ENCODE measurements at regions not wholly inside any gene's neighbourhood (a gene's known extent, or its start where the extent isn't known, plus 50 kb on each side); places are given as distances from the start of the nearest gene placed in this dataset.
A peak's percentile ranks its signal among the peaks of the same experiment; 100 is the strongest.

- no peak for ATAC-seq (ENCODE audit: insufficient read depth, low FRiP score)
- H3K4me3 ChIP-seq, result no peak overlapping the region
- DNase-seq, result no peak
- no peak overlapping the region for H3K27ac ChIP-seq (ENCODE audit: low read depth in 1 of 2, low read length in 1 of 2)
- H3K4me1 ChIP-seq (ENCODE audit: control insufficient read depth in 5 of 5, insufficient read depth in 5 of 5, low read length in 5 of 5), result peaks cover 0 to 2% (median 0%) of the 10 kb centered on the region in 5 donors
- H3K36me3 ChIP-seq (ENCODE audit: control insufficient read depth in 4 of 4, insufficient read depth in 4 of 4, low read length in 4 of 4), result no peaks in the 10 kb centered on the region
- no peaks in the 10 kb centered on the region for H3K27me3 ChIP-seq (ENCODE audit: control insufficient read depth in 3 of 3, insufficient read depth in 3 of 3, low read length in 2 of 3)
- TF ChIP-seq, protein P1, sequence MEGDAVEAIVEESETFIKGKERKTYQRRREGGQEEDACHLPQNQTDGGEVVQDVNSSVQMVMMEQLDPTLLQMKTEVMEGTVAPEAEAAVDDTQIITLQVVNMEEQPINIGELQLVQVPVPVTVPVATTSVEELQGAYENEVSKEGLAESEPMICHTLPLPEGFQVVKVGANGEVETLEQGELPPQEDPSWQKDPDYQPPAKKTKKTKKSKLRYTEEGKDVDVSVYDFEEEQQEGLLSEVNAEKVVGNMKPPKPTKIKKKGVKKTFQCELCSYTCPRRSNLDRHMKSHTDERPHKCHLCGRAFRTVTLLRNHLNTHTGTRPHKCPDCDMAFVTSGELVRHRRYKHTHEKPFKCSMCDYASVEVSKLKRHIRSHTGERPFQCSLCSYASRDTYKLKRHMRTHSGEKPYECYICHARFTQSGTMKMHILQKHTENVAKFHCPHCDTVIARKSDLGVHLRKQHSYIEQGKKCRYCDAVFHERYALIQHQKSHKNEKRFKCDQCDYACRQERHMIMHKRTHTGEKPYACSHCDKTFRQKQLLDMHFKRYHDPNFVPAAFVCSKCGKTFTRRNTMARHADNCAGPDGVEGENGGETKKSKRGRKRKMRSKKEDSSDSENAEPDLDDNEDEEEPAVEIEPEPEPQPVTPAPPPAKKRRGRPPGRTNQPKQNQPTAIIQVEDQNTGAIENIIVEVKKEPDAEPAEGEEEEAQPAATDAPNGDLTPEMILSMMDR (IDR thresholded peaks at IDR 0.05; ENCODE audit: control extremely low read depth, extremely low read depth), result no peak
- H3K9me3 ChIP-seq (ENCODE audit: control insufficient read depth in 4 of 4, insufficient read depth in 3 of 4, low read length in 3 of 4), result no peaks in the 10 kb centered on the region
- no peak overlapping the region for H3K9ac ChIP-seq (ENCODE audit: insufficient read depth in 1 of 2, low read length in 2 of 2)
- 57 to 59% methylated on average over 3 of the region's 3 CpGs for WGBS, 2 donors
These were observed 126.8 kb upstream of the SEM1 start for GRCh38 chr7:96836456-96836855.

GRCh38 chr7:96837593-96837992, 127.9 kb upstream of the SEM1 start:
- Histone ChIP-seq H3K27me3 (ENCODE audit: control insufficient read depth in 3 of 3, insufficient read depth in 3 of 3, low read length in 2 of 3) (no peaks in the 10 kb centered on the region), H3K4me3 (no peak overlapping the region), H3K9ac (ENCODE audit: insufficient read depth in 1 of 2, low read length in 2 of 2) (no peak overlapping the region), H3K36me3 (ENCODE audit: control insufficient read depth in 4 of 4, insufficient read depth in 4 of 4, low read length in 4 of 4) (no peaks in the 10 kb centered on the region), H3K9me3 (ENCODE audit: control insufficient read depth in 4 of 4, insufficient read depth in 3 of 4, low read length in 3 of 4) (no peaks in the 10 kb centered on the region), H3K27ac (ENCODE audit: low read depth in 1 of 2, low read length in 1 of 2) (no peak overlapping the region), H3K4me1 (ENCODE audit: control insufficient read depth in 5 of 5, insufficient read depth in 5 of 5, low read length in 5 of 5) (peaks cover 0 to 2% (median 0%) of the 10 kb centered on the region in 5 donors)
- 34 to 35% methylated on average over 2 of the region's 2 CpGs for WGBS, 2 donors
- DNase-seq, result peak in 1 of 3 donors; percentile 7
- TF ChIP-seq, protein P1 (IDR thresholded peaks at IDR 0.05; ENCODE audit: control extremely low read depth, extremely low read depth), result no peak
- no peak for ATAC-seq (ENCODE audit: insufficient read depth, low FRiP score)

DNA sequence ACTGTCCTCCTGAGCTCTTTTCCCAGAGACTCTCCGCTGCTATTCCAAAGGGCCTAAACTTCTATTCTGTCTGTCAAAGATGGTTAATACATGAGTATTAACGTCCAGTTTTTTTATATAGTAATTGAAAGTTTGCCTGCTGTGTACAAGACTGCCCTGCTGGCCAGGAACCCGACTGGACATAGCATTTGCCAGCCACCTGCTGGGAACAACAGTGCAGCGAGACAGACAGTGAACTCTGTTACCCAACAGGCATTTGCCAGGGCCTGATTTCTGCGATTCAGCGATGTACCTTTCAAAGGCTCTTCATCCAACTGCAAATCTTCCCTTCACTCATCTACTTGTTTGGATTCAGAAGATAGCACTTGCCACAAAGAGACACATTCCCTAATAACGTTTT, 128.8 kb upstream of the SEM1 start:
- no peak for DNase-seq
- H3K27ac ChIP-seq (ENCODE audit: low read depth in 1 of 2, low read length in 1 of 2), result no peak overlapping the region
- TF ChIP-seq, protein P1 (IDR thresholded peaks at IDR 0.05; ENCODE audit: control extremely low read depth, extremely low read depth), result no peak
- peaks cover 0 to 2% (median 0%) of the 10 kb centered on the region in 5 donors for H3K4me1 ChIP-seq (ENCODE audit: control insufficient read depth in 5 of 5, insufficient read depth in 5 of 5, low read length in 5 of 5)
- ATAC-seq (ENCODE audit: insufficient read depth, low FRiP score), result no peak
- no peaks in the 10 kb centered on the region for H3K27me3 ChIP-seq (ENCODE audit: control insufficient read depth in 3 of 3, insufficient read depth in 3 of 3, low read length in 2 of 3)
- WGBS, 2 donors, result 69 to 75% methylated on average over 7 of the region's 7 CpGs
- no peaks in the 10 kb centered on the region for H3K9me3 ChIP-seq (ENCODE audit: control insufficient read depth in 4 of 4, insufficient read depth in 3 of 4, low read length in 3 of 4)
- no peak overlapping the region for H3K9ac ChIP-seq (ENCODE audit: insufficient read depth in 1 of 2, low read length in 2 of 2)
- H3K4me3 ChIP-seq, result no peak overlapping the region
- H3K36me3 ChIP-seq (ENCODE audit: control insufficient read depth in 4 of 4, insufficient read depth in 4 of 4, low read length in 4 of 4), result no peaks in the 10 kb centered on the region

DNA sequence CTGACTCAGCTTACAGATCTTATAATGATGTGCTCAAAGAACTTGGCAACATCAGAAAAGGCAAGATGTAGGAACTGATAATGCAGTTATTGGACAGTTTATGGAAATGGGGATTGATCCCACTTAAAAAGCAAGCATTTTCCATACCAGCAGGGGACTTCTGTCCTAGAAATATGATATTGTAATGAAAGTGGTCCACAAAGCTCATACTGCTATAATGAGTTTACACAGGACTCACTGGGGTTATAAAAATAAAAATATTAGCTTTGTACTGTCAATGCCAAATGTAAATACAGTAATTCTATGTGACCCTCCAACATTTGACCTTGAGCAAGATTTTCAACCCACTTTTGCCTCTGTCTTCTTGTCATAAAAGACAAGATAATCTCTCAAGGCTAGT, 145.5 kb upstream of the SEM1 start:
- H3K9me3 ChIP-seq (ENCODE audit: control insufficient read depth in 4 of 4, insufficient read depth in 3 of 4, low read length in 3 of 4), result peaks cover 0 to 3% (median 0%) of the 10 kb centered on the region in 4 donors
- ATAC-seq (ENCODE audit: insufficient read depth, low FRiP score), result no peak
- TF ChIP-seq, protein P1 (IDR thresholded peaks at IDR 0.05; ENCODE audit: control extremely low read depth, extremely low read depth), result no peak
- no peaks in the 10 kb centered on the region for H3K27me3 ChIP-seq (ENCODE audit: control insufficient read depth in 3 of 3, insufficient read depth in 3 of 3, low read length in 2 of 3)
- no peak overlapping the region for H3K4me3 ChIP-seq
- no peak overlapping the region for H3K27ac ChIP-seq (ENCODE audit: low read depth in 1 of 2, low read length in 1 of 2)
- no peaks in the 10 kb centered on the region for H3K36me3 ChIP-seq (ENCODE audit: control insufficient read depth in 4 of 4, insufficient read depth in 4 of 4, low read length in 4 of 4)
- no peak overlapping the region for H3K9ac ChIP-seq (ENCODE audit: insufficient read depth in 1 of 2, low read length in 2 of 2)
- no peaks in the 10 kb centered on the region for H3K4me1 ChIP-seq (ENCODE audit: control insufficient read depth in 5 of 5, insufficient read depth in 5 of 5, low read length in 5 of 5)
- no peak for DNase-seq

All from lung (tissue), 11 donors.